ENCODE measurements at regions not wholly inside any gene's neighbourhood (a gene's known extent, or its start where the extent isn't known, plus 50 kb on each side); places are given as distances from the start of the nearest gene placed in this dataset.
"Not testable (repeated sequence)": the region's sequence is repeated elsewhere in the genome, so short reads cannot be mapped to it uniquely, and the experiment has no call there.

DNA sequence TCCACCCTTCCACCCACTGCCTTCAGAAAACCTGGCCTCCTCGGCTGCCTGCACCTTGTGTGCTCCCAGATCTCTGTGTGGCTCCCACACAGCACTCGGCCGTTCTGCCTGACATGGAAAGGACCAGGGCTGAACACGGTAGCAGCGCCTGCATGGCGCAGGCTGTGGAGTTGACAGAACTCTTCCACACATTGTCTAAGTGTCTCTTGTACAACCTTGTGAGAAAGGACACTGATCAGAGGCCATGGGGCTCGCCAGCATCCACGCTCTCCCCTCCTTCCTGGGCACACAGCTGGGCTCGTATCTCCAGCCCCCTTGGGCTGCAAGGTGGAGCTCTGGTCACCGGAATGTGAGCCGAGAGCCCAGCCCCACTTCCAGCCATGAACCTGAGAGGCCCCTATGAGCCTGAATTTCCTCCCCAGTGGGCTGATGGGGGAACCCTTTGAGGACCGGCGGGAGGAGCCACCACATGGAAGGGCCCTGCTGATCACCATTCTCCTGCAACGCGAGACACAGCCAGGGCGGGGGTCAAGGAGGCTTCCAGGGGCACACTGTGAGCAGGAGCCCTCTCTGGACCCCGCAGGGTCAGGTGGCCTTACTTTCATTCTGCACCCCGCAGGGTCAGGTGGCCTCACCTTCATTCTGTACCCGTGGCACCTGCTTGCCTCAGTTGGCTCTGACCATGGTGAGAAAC lies 314.2 kb upstream of the MYT1L start:
- H3K9ac ChIP-seq (ENCODE audit: low read length) = no peak overlapping the region
- H3K36me3 ChIP-seq (replicated peaks; ENCODE audit: low read depth, low read length) = no peaks in the 10 kb centered on the region
- no peak overlapping the region for H3K4me3 ChIP-seq (ENCODE audit: low read length)
- H3K27me3 ChIP-seq (ENCODE audit: low read depth, low read length) = no peaks in the 10 kb centered on the region
- no peak overlapping the region for H3K4me2 ChIP-seq (ENCODE audit: low read length)
- no peaks in the 10 kb centered on the region for H4K20me1 ChIP-seq (ENCODE audit: insufficient read depth, low read length)
- TF ChIP-seq, protein P1, sequence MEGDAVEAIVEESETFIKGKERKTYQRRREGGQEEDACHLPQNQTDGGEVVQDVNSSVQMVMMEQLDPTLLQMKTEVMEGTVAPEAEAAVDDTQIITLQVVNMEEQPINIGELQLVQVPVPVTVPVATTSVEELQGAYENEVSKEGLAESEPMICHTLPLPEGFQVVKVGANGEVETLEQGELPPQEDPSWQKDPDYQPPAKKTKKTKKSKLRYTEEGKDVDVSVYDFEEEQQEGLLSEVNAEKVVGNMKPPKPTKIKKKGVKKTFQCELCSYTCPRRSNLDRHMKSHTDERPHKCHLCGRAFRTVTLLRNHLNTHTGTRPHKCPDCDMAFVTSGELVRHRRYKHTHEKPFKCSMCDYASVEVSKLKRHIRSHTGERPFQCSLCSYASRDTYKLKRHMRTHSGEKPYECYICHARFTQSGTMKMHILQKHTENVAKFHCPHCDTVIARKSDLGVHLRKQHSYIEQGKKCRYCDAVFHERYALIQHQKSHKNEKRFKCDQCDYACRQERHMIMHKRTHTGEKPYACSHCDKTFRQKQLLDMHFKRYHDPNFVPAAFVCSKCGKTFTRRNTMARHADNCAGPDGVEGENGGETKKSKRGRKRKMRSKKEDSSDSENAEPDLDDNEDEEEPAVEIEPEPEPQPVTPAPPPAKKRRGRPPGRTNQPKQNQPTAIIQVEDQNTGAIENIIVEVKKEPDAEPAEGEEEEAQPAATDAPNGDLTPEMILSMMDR (IDR thresholded peaks at IDR 0.05; ENCODE audit: low read depth, low read length) = no peak
- no peak for TF ChIP-seq EZH2phosphoT487 (IDR thresholded peaks at IDR 0.05; ENCODE audit: low read depth)
- H3K9me3 ChIP-seq (ENCODE audit: insufficient read depth, low read length) = no peaks in the 10 kb centered on the region
- no peaks in the 10 kb centered on the region for H3K4me1 ChIP-seq (ENCODE audit: low read length)
- no peak overlapping the region for H3K27ac ChIP-seq (ENCODE audit: low read length)
- H3K79me2 ChIP-seq (ENCODE audit: low read length) = no peaks in the 10 kb centered on the region
- H2AFZ ChIP-seq (ENCODE audit: low read depth, low read length) = no peak overlapping the region

DNA sequence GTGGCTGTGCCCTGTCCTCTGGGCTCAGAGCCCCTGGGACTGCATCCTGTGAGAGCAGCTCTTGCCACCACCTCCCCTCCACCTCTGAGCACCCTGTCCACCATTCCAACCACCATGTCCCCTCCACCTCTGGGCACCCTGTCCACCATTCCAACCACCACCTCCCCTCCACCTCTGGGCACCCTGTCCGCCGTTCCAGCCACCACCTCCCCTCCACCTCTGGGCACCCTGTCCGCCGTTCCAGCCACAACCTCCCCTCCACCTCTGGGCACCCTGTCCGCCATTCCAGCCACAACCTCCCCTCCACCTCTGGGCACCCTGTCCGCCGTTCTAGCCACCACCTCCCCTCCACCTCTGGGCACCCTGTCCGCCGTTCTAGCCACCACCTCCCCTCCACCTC lies 313.7 kb upstream of the MYT1L start:
- H2AFZ ChIP-seq (ENCODE audit: low read depth, low read length); H3K27me3 ChIP-seq (ENCODE audit: low read depth, low read length); H3K4me1 ChIP-seq (ENCODE audit: low read length); H3K4me2 ChIP-seq (ENCODE audit: low read length); H3K27ac ChIP-seq (ENCODE audit: low read length); H4K20me1 ChIP-seq (ENCODE audit: insufficient read depth, low read length); H3K79me2 ChIP-seq (ENCODE audit: low read length); H3K9me3 ChIP-seq (ENCODE audit: insufficient read depth, low read length); H3K9ac ChIP-seq (ENCODE audit: low read length); H3K36me3 ChIP-seq (replicated peaks; ENCODE audit: low read depth, low read length); H3K4me3 ChIP-seq (ENCODE audit: low read length): not testable (repeated sequence)

DNA sequence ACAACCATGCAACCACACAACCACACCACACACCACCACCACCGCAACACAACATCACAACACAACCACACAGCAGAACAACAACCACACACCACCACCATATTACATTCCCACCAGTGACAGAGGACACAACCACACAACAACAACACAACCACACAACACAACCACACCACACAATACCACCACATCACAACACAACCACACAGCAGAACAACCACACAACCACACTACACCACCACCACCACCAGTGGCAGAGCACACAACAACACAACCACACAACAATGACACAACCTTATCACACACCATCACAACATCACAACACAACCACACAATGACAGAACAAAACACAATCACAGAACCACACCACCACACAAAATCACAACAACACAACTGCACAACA lies 313.0 kb upstream of the MYT1L start:
- H3K27ac ChIP-seq (ENCODE audit: low read length) = no peak overlapping the region
- no peak overlapping the region for H3K9ac ChIP-seq (ENCODE audit: low read length)
- H3K9me3 ChIP-seq (ENCODE audit: insufficient read depth, low read length) = no peaks in the 10 kb centered on the region
- H3K36me3 ChIP-seq (replicated peaks; ENCODE audit: low read depth, low read length) = no peaks in the 10 kb centered on the region
- H2AFZ ChIP-seq (ENCODE audit: low read depth, low read length) = no peak overlapping the region
- H3K27me3 ChIP-seq (ENCODE audit: low read depth, low read length) = no peaks in the 10 kb centered on the region
- H3K4me3 ChIP-seq (ENCODE audit: low read length) = no peak overlapping the region
- H3K4me1 ChIP-seq (ENCODE audit: low read length) = no peaks in the 10 kb centered on the region
- no peaks in the 10 kb centered on the region for H3K79me2 ChIP-seq (ENCODE audit: low read length)
- TF ChIP-seq EZH2phosphoT487 (IDR thresholded peaks at IDR 0.05; ENCODE audit: low read depth) = no peak
- TF ChIP-seq, protein P1 (IDR thresholded peaks at IDR 0.05; ENCODE audit: low read depth, low read length) = no peak
- no peaks in the 10 kb centered on the region for H4K20me1 ChIP-seq (ENCODE audit: insufficient read depth, low read length)
- no peak overlapping the region for H3K4me2 ChIP-seq (ENCODE audit: low read length)

DNA sequence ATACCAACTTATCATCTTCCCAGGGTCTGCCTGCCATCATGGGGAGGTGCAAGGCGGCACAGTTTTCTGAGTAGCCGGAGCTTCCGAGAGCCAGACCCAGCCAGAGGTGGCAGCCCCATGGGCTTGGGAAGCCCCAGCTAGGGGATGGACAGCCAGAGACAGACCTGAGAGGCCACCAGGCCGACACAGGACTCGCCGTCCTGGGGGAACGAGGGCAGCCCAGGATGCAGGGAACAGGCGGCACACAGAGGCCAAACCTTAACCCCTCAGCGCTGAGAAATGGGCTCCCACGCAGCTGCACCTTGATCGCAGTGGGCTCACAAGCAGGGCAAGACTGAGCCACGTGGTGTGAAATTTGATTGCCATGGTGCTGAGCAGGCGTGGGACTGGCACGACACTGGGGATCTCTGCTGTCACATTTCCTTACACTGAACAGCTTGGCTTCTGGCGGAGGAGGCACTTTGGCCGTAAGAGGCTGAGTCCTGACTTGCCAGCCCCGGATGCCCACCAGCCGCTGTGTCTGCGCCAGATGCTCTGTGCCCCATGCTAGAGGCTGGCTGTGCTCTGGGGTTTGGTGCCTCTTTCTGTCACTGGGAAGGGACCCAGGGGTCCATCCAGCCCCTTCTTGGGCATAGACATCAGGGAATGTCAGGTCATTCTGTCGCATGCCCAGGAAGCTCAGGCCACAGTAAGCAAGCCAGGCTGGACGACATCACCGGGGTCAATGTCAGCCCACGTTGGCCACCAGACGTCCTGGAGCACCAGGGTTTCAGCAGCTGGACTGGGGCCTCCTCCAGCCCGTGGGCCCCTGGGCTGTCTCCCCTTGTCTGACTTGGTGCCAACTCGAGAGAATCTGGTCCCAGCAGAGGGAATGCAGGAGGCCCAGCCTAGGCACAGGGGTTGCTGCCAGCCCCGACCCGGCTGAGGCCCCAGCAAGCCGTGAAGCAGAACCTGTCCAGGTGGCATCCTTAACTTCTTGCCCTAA lies 312.1 kb upstream of the MYT1L start:
- Histone ChIP-seq H3K27me3 (ENCODE audit: low read depth, low read length) (no peaks in the 10 kb centered on the region), H3K36me3 (replicated peaks; ENCODE audit: low read depth, low read length) (no peaks in the 10 kb centered on the region), H3K9ac (ENCODE audit: low read length) (no peak overlapping the region), H4K20me1 (ENCODE audit: insufficient read depth, low read length) (no peaks in the 10 kb centered on the region), H3K9me3 (ENCODE audit: insufficient read depth, low read length) (no peaks in the 10 kb centered on the region), H3K27ac (ENCODE audit: low read length) (no peak overlapping the region), H3K4me1 (ENCODE audit: low read length) (no peaks in the 10 kb centered on the region), H3K4me3 (ENCODE audit: low read length) (no peak overlapping the region), H3K79me2 (ENCODE audit: low read length) (no peaks in the 10 kb centered on the region), H3K4me2 (ENCODE audit: low read length) (no peak overlapping the region), H2AFZ (ENCODE audit: low read depth, low read length) (no peak overlapping the region)
- TF ChIP-seq, protein P1 (IDR thresholded peaks at IDR 0.05; ENCODE audit: low read depth, low read length) = no peak
- no peak for TF ChIP-seq EZH2phosphoT487 (IDR thresholded peaks at IDR 0.05; ENCODE audit: low read depth)
